ENCODE measurements at regions not wholly inside any gene's neighbourhood (a gene's known extent, or its start where the extent isn't known, plus 50 kb on each side); places are given as distances from the start of the nearest gene placed in this dataset.

- Histone ChIP-seq H3K27me3 (replicated peaks in 1 of 4; ENCODE audit: control insufficient read depth in 3 of 4, extremely low read depth in 1 of 4, insufficient read depth in 3 of 4, low read length in 3 of 4) (no peaks in the 10 kb centered on the region), H3K23me2 (ENCODE audit: low read depth, low read length) (no peaks in the 10 kb centered on the region; the same call in 1 of the 2 replicates), H3K23ac (ENCODE audit: insufficient read length) (no peak overlapping the region), H3K18ac (ENCODE audit: extremely low read depth, low read length) (no peak overlapping the region), H3K27ac (ENCODE audit: low read depth, low read length) (no peak overlapping the region), H3K56ac (replicated peaks; ENCODE audit: insufficient read length, low read depth, low read length) (no peak overlapping the region), H3K9ac (replicated peaks in 1 of 4; ENCODE audit: extremely low read depth in 1 of 4, low read depth in 3 of 4, low read length in 3 of 4) (no peak overlapping the region), H4K8ac (ENCODE audit: extremely low read depth, insufficient read depth, low read length) (no peak overlapping the region), H2BK20ac (ENCODE audit: low read length) (no peak overlapping the region), H2AFZ (ENCODE audit: low read length) (no peak overlapping the region), H3K14ac (ENCODE audit: insufficient read length) (no peak overlapping the region), H4K20me1 (replicated peaks in 1 of 2; ENCODE audit: control insufficient read depth in 1 of 2, insufficient read depth in 2 of 2, low read length in 2 of 2) (no peaks in the 10 kb centered on the region), H3K79me2 (ENCODE audit: control insufficient read depth in 1 of 2, insufficient read depth in 2 of 2, low read length in 2 of 2) (no peaks in the 10 kb centered on the region), H3K9me3 (ENCODE audit: insufficient read depth in 2 of 2, low read depth in 1 of 2, low read length in 1 of 2) (no peaks in the 10 kb centered on the region), H3K4me1 (replicated peaks in 1 of 4; ENCODE audit: control insufficient read depth in 3 of 4, insufficient read depth in 4 of 4, low read length in 3 of 4) (peaks cover 0 to 2% (median under 1%) of the 10 kb centered on the region in 4 experiments; a peak in 3 of 7 replicates), H4K5ac (ENCODE audit: insufficient read length, low read depth, low read length) (no peak overlapping the region), H4K91ac (replicated peaks; ENCODE audit: insufficient read length, low read length) (no peak overlapping the region), H2AK5ac (ENCODE audit: low read depth, low read length) (no peak overlapping the region), H3K4ac (replicated peaks; ENCODE audit: insufficient read length, low read depth, low read length) (no peak overlapping the region), H3K36me3 (ENCODE audit: control insufficient read depth in 2 of 4, insufficient read depth in 4 of 4, low read length in 3 of 4) (no peaks in the 10 kb centered on the region), H3K79me1 (ENCODE audit: low read depth, low read length) (no peaks in the 10 kb centered on the region), H2BK5ac (ENCODE audit: low read depth, low read length) (no peak overlapping the region), H3K4me3 (ENCODE audit: extremely low read depth in 1 of 4, insufficient read depth in 2 of 4, low read depth in 3 of 4, low read length in 4 of 4) (no peak overlapping the region), H2BK120ac (replicated peaks; ENCODE audit: low read depth, low read length) (no peak overlapping the region), H2BK12ac (ENCODE audit: low read depth, low read length) (no peak overlapping the region), H3K4me2 (ENCODE audit: insufficient read depth in 1 of 2, low read depth in 2 of 2, low read length in 2 of 2) (no peak overlapping the region), H2BK15ac (ENCODE audit: low read length) (no peak overlapping the region)
- POLR2A ChIA-PET (ENCODE audit: partially characterized antibody), result no interaction called here
- WGBS, 2 experiments (ENCODE audit: extremely low coverage in 1 of 2, insufficient coverage in 1 of 2, insufficient read length in 1 of 2, insufficient replicate concordance in 2 of 2, low coverage in 1 of 2, low lambda C conversion rate in 2 of 2, missing lambda C conversion rate in 1 of 2), result 91% methylated on average over 5 of the region's 5 CpGs; no CpG with 5 or more reads in 1 of the 2 experiments
- CTCF ChIA-PET (ENCODE audit: partially characterized antibody), result interaction anchor here (0.5 kb wide), 1 partner anchor 8 kb away, joined by 5 read pairs; no protein-coding TSS in a partner anchor
- FAIRE-seq (no peak), DNase-seq (ENCODE audit: low read depth in 1 of 2, low spot score in 2 of 2) (no peak)
- TF ChIP-seq POLR2AphosphoS5 (IDR thresholded peaks at IDR 0.05; ENCODE audit: low read depth, low read length) (no peak), ATF3 (IDR thresholded peaks at IDR 0.05; ENCODE audit: insufficient read depth, low read depth, low read length) (no peak), TCF12 (IDR thresholded peaks at IDR 0.05; ENCODE audit: low read depth, low read length) (no peak), CHD2 (IDR thresholded peaks at IDR 0.05; ENCODE audit: low read length) (no peak), ASH2L (IDR thresholded peaks at IDR 0.05; ENCODE audit: low read length) (no peak), NANOG (IDR thresholded peaks at IDR 0.05; ENCODE audit: insufficient read depth, low read depth, low read length, poor library complexity, severe bottlenecking) (no peak), CEBPB (IDR thresholded peaks at IDR 0.05; ENCODE audit: low read depth, low read length) (no peak), RBBP5 (IDR thresholded peaks at IDR 0.05; ENCODE audit: borderline replicate concordance, low read depth, low read length) (no peak), TAF1 (IDR thresholded peaks at IDR 0.05; ENCODE audit: low read depth, low read length) (no peak), TEAD4 (IDR thresholded peaks at IDR 0.05; ENCODE audit: low read depth, low read length) (no peak), NRF1 (IDR thresholded peaks at IDR 0.05; ENCODE audit: low read depth, low read length) (no peak), EZH2 (IDR thresholded peaks at IDR 0.05; ENCODE audit: low read depth, low read length, severe bottlenecking) (no peak), CBX5 (IDR thresholded peaks at IDR 0.05; ENCODE audit: low read depth, low read length) (no peak), BACH1 (IDR thresholded peaks at IDR 0.05; ENCODE audit: low read length) (no peak)
- TF ChIP-seq, protein P1, sequence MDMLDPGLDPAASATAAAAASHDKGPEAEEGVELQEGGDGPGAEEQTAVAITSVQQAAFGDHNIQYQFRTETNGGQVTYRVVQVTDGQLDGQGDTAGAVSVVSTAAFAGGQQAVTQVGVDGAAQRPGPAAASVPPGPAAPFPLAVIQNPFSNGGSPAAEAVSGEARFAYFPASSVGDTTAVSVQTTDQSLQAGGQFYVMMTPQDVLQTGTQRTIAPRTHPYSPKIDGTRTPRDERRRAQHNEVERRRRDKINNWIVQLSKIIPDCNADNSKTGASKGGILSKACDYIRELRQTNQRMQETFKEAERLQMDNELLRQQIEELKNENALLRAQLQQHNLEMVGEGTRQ (IDR thresholded peaks at IDR 0.05; ENCODE audit: low read length), result no peak
These were observed 87.5 kb upstream of the RBPJ start for GRCh38 chr4:26233350-26233749.

Data from H1 (cell line).